KMS-11 (cell line): ENCODE measurements at regions not wholly inside any gene's neighbourhood (a gene's known extent, or its start where the extent isn't known, plus 50 kb on each side); places are given as distances from the start of the nearest gene placed in this dataset.

Source experiments
- H2AFZ ChIP-seq: fragments of 200-600 bp; sonication (generic); 2 replicates; pipeline ENCODE4 v1.6.1; 2016; ENCODE audit warnings: antibody characterized with exemption, mixed run types, low read depth
- H3K27ac ChIP-seq: fragments of 200-600 bp; sonication (generic); 2 replicates; pipeline ENCODE4 v1.6.1; 2016; ENCODE audit warnings: mild to moderate bottlenecking, mixed run types
- H3K27me3 ChIP-seq: fragments of 200-600 bp; sonication (generic); 2 replicates; pipeline ENCODE4 v1.6.1; 2017; ENCODE audit warnings: mild to moderate bottlenecking, low read depth, mixed run types, moderate library complexity; ENCODE audit not compliant: insufficient read depth
- H3K36me3 ChIP-seq: fragments of 200-600 bp; sonication (generic); 2 replicates; pipeline ENCODE4 v1.6.1; 2017; ENCODE audit warnings: mild to moderate bottlenecking, mixed run types; ENCODE audit not compliant: insufficient read depth
- H3K4me1 ChIP-seq: fragments of 200-600 bp; sonication (generic); 2 replicates; pipeline ENCODE4 v1.6.1; 2016; ENCODE audit warnings: mild to moderate bottlenecking, low read depth, mixed run types; ENCODE audit not compliant: poor library complexity, severe bottlenecking
- H3K4me2 ChIP-seq: fragments of 200-600 bp; sonication (generic); 2 replicates; pipeline ENCODE4 v1.7.0; 2016; ENCODE audit warnings: mild to moderate bottlenecking, mixed run types
- H3K4me3 ChIP-seq: fragments of 200-600 bp; sonication (generic); IDR thresholded peaks from 2 replicates; pipeline ENCODE4 v1.6.1; 2017; ENCODE audit warnings: low read depth, low read length, mixed read lengths; ENCODE audit not compliant: insufficient read depth
- H3K79me2 ChIP-seq: fragments of 200-600 bp; sonication (generic); 2 replicates; pipeline ENCODE4 v1.6.1; 2016; ENCODE audit warnings: low read depth, mixed run types; ENCODE audit not compliant: insufficient read depth
- H3K9ac ChIP-seq: fragments of 200-600 bp; sonication (generic); 2 replicates; pipeline ENCODE4 v1.6.1; 2016; ENCODE audit warnings: mild to moderate bottlenecking, mixed run types
- H4K20me1 ChIP-seq: fragments of 200-600 bp; sonication (generic); 2 replicates; pipeline ENCODE4 v1.6.1; 2016; ENCODE audit warnings: mild to moderate bottlenecking, mixed run types; ENCODE audit not compliant: insufficient read depth
- TF ChIP-seq, protein P1 (sequence below): fragments of 200-600 bp; sonication (generic); conservative IDR thresholded peaks from 2 replicates; pipeline ENCODE4 v1.6.1; 2017; ENCODE audit warnings: low read depth, mild to moderate bottlenecking, antibody characterized with exemption, low read length, moderate library complexity, mixed read lengths

DNA sequence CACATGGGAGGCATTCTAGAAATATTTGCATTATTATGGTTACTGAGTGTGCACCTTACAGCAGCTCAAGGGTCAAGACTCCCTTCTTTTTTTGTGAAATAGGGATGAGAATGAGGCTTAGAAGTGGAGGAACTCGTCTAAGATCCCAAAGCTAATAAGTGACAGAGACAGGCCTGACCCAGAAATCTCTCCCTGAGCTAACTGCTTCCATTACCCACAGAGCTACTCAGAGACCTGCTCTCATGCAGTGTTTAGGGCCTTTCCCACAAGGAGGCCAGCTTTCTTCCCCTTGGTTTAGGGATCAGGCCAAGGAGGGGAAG lies 301.7 kb downstream of the RPS24 start:
- Histone ChIP-seq H3K27ac (no peak overlapping the region), H3K9ac (no peak overlapping the region), H4K20me1 (no peaks in the 10 kb centered on the region), H3K4me1 (no peaks in the 10 kb centered on the region), H3K4me2 (no peak overlapping the region), H3K27me3 (no peaks in the 10 kb centered on the region), H3K4me3 (no peak overlapping the region), H3K36me3 (no peaks in the 10 kb centered on the region), H3K79me2 (no peaks in the 10 kb centered on the region), H2AFZ (no peak overlapping the region)
- TF ChIP-seq, protein P1, sequence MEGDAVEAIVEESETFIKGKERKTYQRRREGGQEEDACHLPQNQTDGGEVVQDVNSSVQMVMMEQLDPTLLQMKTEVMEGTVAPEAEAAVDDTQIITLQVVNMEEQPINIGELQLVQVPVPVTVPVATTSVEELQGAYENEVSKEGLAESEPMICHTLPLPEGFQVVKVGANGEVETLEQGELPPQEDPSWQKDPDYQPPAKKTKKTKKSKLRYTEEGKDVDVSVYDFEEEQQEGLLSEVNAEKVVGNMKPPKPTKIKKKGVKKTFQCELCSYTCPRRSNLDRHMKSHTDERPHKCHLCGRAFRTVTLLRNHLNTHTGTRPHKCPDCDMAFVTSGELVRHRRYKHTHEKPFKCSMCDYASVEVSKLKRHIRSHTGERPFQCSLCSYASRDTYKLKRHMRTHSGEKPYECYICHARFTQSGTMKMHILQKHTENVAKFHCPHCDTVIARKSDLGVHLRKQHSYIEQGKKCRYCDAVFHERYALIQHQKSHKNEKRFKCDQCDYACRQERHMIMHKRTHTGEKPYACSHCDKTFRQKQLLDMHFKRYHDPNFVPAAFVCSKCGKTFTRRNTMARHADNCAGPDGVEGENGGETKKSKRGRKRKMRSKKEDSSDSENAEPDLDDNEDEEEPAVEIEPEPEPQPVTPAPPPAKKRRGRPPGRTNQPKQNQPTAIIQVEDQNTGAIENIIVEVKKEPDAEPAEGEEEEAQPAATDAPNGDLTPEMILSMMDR, result no peak

GRCh38 chr10:78335691-78336401 lies 302.2 kb downstream of the RPS24 start:
- no peak overlapping the region for H3K27ac ChIP-seq
- no peaks in the 10 kb centered on the region for H3K79me2 ChIP-seq
- no peaks in the 10 kb centered on the region for H3K36me3 ChIP-seq
- no peak overlapping the region for H3K9ac ChIP-seq
- no peak overlapping the region for H3K4me3 ChIP-seq
- H3K4me2 ChIP-seq, result no peak overlapping the region
- H2AFZ ChIP-seq, result no peak overlapping the region
- H3K4me1 ChIP-seq, result no peaks in the 10 kb centered on the region
- TF ChIP-seq, protein P1, result no peak
- H3K27me3 ChIP-seq, result no peaks in the 10 kb centered on the region
- no peaks in the 10 kb centered on the region for H4K20me1 ChIP-seq

- Histone ChIP-seq H2AFZ (no peak overlapping the region), H3K4me1 (no peaks in the 10 kb centered on the region), H3K4me2 (no peak overlapping the region), H4K20me1 (no peaks in the 10 kb centered on the region), H3K27me3 (no peaks in the 10 kb centered on the region), H3K9ac (no peak overlapping the region), H3K79me2 (no peaks in the 10 kb centered on the region), H3K27ac (no peak overlapping the region), H3K4me3 (no peak overlapping the region), H3K36me3 (no peaks in the 10 kb centered on the region)
- TF ChIP-seq, protein P1, result no peak
Observed at GRCh38 chr10:78336402-78336791, 302.7 kb downstream of the RPS24 start.

GRCh38 chr10:78337016-78337415 lies 303.4 kb downstream of the RPS24 start:
- Histone ChIP-seq H2AFZ (no peak overlapping the region), H3K36me3 (no peaks in the 10 kb centered on the region), H3K27ac (no peak overlapping the region), H3K4me2 (no peak overlapping the region), H3K4me1 (no peaks in the 10 kb centered on the region), H3K27me3 (no peaks in the 10 kb centered on the region), H4K20me1 (no peaks in the 10 kb centered on the region), H3K9ac (no peak overlapping the region), H3K79me2 (no peaks in the 10 kb centered on the region), H3K4me3 (no peak overlapping the region)
- TF ChIP-seq, protein P1, result no peak
